Stimulated activated CD8-positive, alpha-beta memory T cell treated with anti-CD3 and anti-CD28 coated beads, Interleukin-2, amount 100 ng/mL, for 48 hours (primary cell): ENCODE measurements at regions not wholly inside any gene's neighbourhood (a gene's known extent, or its start where the extent isn't known, plus 50 kb on each side); places are given as distances from the start of the nearest gene placed in this dataset.
A peak's percentile ranks its signal among the peaks of the same experiment; 100 is the strongest.

Experiments
- DNase-seq, 2 donors: peaks; one replicate each; pipeline ENCODE4 v3.0.0-alpha.2; 2020; ENCODE audit warnings: low read depth in 2 of 2

DNA sequence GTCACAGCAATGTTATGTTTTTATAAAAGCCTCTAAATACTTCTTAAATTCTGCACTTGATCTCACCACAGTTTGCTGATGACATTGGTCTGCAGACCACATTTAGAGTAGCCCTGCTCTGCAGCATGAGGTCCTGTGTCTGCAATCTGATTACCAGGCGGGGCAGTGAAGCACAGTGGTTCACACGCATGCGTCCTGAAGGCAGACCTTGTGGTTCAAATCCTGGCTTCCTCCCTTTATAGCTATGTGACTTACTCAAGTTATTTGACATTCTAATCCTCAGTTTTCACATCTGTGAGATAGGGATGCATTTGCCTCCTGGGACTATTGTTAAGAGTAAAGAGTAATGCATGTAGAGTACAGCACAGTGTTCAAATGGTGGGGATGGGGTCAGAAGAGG lies 50.3 kb downstream of the BMAL2 start:
- DNase-seq: no peak

- peak; percentile 40 to 54 for DNase-seq
These were observed 51.0 kb downstream of the BMAL2 start for GRCh38 chr12:27383429-27384260.

DNA sequence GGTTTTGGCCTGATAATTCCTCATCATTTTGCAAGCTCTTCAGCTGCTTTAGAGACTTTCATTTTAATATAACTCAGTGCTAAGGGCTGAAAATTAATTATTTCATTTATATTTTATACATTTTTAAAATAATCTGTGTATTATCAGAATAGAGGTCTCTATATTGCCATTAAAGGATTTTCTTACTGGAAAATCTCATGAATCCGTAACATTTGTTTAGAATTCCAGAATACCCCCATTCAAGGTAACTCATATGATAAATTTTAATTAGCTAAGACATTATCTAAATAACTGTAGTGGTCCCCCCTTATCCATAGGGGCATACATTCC lies 51.6 kb downstream of the BMAL2 start:
- no peak for DNase-seq

- no peak for DNase-seq
These were observed 53.3 kb downstream of the BMAL2 start for GRCh38 chr12:27385766-27386564.

- DNase-seq: no peak
These were observed 54.8 kb downstream of the BMAL2 start for GRCh38 chr12:27387473-27387872.

- no peak for DNase-seq
These were observed 56.0 kb downstream of the BMAL2 start for GRCh38 chr12:27388650-27389049.

DNA sequence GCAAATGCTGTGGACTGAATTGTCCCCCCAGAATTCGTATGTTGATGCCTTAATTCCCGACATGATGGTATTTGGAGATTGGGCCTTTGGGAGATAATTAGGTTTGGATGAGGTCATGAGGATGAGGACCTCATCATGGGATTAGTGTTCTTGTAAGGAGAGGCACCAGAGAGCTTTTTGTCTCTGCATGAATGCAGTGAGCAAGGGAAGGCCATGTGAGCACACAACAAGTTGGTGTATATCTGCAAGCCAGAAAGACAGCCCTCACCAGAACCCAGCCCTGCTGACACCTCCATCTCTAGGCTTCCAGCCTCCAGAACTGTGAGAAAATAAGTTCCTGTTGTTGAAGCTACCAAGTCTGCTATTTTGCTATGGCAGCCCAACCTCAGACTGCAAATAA lies 51.9 kb upstream of the SMCO2 start:
- no peak for DNase-seq

DNA sequence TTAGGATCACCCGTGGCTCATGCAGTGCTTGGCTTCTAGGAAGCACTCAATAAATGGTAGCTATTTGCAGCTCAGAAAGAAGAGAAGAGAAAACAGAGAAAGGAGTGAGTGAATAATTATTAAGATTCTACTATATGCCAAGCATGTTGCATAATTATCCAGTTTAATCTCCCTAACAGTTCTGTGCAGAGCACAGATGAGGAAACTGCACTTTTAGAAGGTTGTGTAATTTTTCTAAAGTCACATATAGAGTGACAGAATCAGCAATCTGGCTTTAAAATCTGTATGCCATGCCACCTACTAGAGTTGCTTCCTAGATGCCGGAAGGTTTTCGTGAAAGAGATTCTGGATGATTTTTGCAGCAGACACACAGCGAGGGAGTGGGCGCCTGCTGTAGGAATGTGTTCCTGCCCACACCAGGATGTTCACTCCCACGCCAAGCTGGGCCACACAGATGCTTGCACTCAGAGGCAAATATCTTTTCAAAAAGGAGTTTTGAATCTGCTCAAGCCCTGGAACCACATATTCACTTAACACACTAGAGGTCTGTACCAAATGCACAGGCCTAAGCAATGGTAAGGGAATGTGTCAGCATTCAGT lies 50.2 kb upstream of the SMCO2 start:
- no peak for DNase-seq
